Mucosa of descending colon (tissue), 3 donors: ENCODE measurements at regions not wholly inside any gene's neighbourhood (a gene's known extent, or its start where the extent isn't known, plus 50 kb on each side); places are given as distances from the start of the nearest gene placed in this dataset.

Experiments
- ATAC-seq: fragments of 200-7000 bp; cut with Tn5 transposase; one replicate; pipeline ENCODE4 v1.9.1; 2020; ENCODE audit warnings: mild to moderate bottlenecking, moderate library complexity
- DNase-seq, 3 donors: peaks; one replicate each; pipeline ENCODE4 v3.0.0-alpha.2; 2020
- H3K36me3 ChIP-seq: fragments of 200-600 bp; one replicate; pipeline ENCODE4 v1.8.0; 2021; ENCODE audit warnings: low read depth, mild to moderate bottlenecking
- H3K4me1 ChIP-seq: fragments of 200-600 bp; one replicate; pipeline ENCODE4 v1.8.0; 2021; ENCODE audit warnings: low read depth, mild to moderate bottlenecking
- H3K4me3 ChIP-seq: fragments of 200-600 bp; one replicate; pipeline ENCODE4 v1.8.0; 2021; ENCODE audit warnings: mild to moderate bottlenecking
- H3K9me3 ChIP-seq: fragments of 200-600 bp; one replicate; pipeline ENCODE4 v1.8.0; 2021; ENCODE audit warnings: mild to moderate bottlenecking
- intact Hi-C, 2 donors: fragments of 100-400 bp; cut with DNase I in 1 of 2; cut with micrococcal nuclease in 1 of 2; formaldehyde crosslinking; loops; one replicate each; pipeline versions ENCODE4 v1.11.0 to v1.11.1; 2022; cut with DNase I, micrococcal nuclease
- TF ChIP-seq, protein P1 (sequence below): fragments of 200-600 bp; IDR thresholded peaks from one replicate; pipeline ENCODE4 v1.8.0; 2022; ENCODE audit warnings: antibody characterized with exemption, mild to moderate bottlenecking
- donor health status: DM: no; HTN: no; CAD: no; lungs with moderate emphysema.
- donor health status: DM: no; HTN: no; CAD: no.
- donor health status: DM: no; HTN: yes; CAD: no.

DNA sequence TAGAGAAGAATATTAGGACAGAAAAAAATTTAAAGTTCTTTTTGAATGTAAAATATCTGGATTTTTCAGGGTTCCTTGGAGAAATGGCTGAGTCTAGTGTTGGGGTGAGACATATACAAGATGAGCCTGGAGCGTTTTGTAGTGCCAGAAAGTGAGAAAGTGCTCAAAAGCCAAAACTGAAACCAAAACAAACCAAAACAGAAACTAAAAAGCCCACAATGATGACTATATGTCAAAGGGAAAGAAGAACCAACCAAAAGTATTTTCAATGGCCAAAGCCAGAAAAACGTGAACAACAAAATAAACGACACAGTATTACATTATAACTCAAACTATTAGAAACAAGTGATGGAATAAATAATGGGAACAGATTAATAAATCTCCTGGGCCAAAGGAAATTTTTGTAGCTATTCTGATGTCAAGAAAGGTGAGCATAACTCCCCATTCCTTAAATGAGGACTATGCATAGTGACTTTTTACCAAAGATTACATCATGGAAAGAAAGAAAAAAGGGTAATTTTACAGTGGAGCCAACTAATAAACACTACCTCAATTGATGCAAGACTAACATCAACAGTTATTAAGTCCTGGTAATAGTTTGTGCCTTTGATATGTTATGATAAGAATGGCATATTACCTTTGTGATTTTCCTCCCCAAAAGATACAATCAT lies 1137.6 kb downstream of the C4orf33 start:
- Histone ChIP-seq H3K9me3 (no peaks in the 10 kb centered on the region), H3K36me3 (no peaks in the 10 kb centered on the region), H3K4me1 (no peaks in the 10 kb centered on the region), H3K4me3 (no peak overlapping the region)
- TF ChIP-seq, protein P1, sequence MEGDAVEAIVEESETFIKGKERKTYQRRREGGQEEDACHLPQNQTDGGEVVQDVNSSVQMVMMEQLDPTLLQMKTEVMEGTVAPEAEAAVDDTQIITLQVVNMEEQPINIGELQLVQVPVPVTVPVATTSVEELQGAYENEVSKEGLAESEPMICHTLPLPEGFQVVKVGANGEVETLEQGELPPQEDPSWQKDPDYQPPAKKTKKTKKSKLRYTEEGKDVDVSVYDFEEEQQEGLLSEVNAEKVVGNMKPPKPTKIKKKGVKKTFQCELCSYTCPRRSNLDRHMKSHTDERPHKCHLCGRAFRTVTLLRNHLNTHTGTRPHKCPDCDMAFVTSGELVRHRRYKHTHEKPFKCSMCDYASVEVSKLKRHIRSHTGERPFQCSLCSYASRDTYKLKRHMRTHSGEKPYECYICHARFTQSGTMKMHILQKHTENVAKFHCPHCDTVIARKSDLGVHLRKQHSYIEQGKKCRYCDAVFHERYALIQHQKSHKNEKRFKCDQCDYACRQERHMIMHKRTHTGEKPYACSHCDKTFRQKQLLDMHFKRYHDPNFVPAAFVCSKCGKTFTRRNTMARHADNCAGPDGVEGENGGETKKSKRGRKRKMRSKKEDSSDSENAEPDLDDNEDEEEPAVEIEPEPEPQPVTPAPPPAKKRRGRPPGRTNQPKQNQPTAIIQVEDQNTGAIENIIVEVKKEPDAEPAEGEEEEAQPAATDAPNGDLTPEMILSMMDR: no peak
- DNase-seq: no peak
- intact Hi-C loops: no loop called here
- no peak for ATAC-seq

DNA sequence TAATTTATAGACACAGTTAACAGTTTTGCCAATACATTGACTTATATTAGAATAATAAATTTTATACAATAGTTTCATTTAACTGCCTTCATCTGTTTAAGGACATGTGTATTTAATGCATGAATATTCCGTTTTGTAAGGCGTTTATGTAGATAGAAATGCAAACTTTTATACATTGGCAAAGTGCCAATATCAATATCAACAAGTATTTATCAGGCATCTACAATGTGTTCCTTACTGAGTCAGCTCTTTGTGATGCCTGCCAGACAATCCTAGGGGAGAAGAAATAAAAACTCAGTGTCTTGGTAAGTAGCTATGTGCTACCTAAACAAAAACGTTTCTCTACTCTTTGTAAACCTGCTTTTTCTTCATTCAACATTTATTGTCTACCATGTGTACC lies 1142.2 kb downstream of the C4orf33 start:
- Histone ChIP-seq H3K4me3 (no peak overlapping the region), H3K36me3 (no peaks in the 10 kb centered on the region), H3K9me3 (no peaks in the 10 kb centered on the region), H3K4me1 (no peaks in the 10 kb centered on the region)
- intact Hi-C loops: no loop called here
- DNase-seq: no peak
- ATAC-seq: no peak
- TF ChIP-seq, protein P1: no peak

DNA sequence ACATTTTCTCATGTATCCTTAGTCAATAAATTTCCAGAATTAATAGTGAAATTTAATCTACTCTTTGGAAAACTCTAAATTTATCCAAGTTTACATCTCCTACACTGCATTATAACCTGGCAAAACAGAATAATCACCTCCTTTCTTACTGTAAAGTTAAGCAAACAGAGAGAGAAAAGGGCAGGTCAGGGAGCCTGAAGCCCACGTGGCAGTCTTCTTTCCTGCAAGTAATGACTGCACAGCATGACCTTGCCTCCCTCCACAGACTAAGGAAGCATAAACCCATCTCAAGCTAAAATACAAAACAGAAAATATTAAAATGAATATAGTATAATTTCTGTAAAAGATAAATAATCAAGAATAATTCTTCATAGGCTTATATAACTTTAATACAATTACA lies 1153.0 kb downstream of the C4orf33 start:
- Histone ChIP-seq H3K9me3 (no peaks in the 10 kb centered on the region), H3K36me3 (no peaks in the 10 kb centered on the region), H3K4me1 (no peaks in the 10 kb centered on the region), H3K4me3 (no peak overlapping the region)
- DNase-seq: no peak
- intact Hi-C loops: no loop called here
- TF ChIP-seq, protein P1: no peak
- no peak for ATAC-seq

DNA sequence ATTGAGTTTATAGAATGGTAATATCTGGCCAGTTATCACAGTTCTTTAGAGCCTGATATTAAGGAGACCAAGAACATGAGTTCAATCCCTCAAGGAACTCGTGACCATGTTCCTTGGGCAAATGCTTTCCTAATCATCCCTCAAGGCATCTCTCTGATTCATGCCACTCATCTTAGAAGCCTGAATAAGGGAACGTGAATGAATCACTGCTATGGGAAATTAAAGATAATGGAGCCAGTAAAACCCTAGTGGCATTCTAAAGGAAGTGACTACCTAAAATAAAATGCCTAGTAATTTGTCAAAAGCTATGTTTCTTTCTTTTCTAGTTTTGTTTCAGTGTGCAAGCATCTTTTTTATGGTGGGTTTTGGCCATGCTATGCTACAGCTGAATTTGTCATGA lies 1161.3 kb downstream of the C4orf33 start:
- DNase-seq (no peak), ATAC-seq (no peak)
- Histone ChIP-seq H3K36me3 (no peaks in the 10 kb centered on the region), H3K9me3 (no peaks in the 10 kb centered on the region), H3K4me3 (no peak overlapping the region), H3K4me1 (no peaks in the 10 kb centered on the region)
- intact Hi-C loops: no loop called here
- TF ChIP-seq, protein P1: no peak

DNA sequence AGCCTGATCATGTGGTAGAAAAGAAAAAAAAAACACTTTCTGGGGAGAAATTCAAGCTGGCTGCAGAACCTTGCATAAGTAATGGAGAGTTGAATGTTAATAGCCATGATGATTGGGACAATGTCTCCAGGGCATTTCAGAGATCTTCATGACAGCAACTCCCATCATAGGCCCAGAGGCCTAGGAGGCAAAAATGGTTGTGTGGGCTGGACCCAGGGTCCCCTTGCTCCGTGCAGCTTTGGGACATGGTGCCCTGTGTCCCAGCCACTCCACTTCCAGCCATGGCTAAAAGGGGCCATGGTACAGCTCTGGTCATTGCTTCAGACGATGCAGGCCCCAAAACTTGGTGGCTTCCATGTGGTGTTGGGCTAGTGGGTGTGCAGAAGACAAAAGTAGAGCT lies 1170.9 kb downstream of the C4orf33 start:
- ATAC-seq (no peak), DNase-seq (no peak)
- Histone ChIP-seq H3K36me3 (no peaks in the 10 kb centered on the region), H3K4me3 (no peak overlapping the region), H3K9me3 (no peaks in the 10 kb centered on the region), H3K4me1 (no peaks in the 10 kb centered on the region)
- TF ChIP-seq, protein P1: no peak
- intact Hi-C loops: no loop called here

DNA sequence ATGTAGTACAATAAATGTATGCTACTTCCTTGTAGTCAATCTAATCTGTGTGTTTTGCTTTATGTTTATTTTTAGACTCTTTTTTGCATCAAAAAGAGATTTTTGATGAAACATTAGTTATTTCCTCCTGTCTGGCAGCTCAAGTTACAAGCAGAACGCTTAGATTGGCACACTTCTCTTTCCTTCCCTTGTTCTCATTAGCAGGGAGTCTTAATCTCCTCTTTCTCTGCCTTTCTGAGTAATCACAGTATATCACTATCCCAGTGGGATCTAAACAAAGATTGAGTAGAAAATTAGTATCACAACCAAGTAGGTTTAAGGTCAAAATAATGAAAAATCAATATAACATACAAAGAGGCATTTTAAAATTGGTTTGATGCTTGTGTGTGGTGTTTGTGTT lies 1192.6 kb downstream of the C4orf33 start:
- Histone ChIP-seq H3K9me3 (no peaks in the 10 kb centered on the region), H3K4me1 (no peaks in the 10 kb centered on the region), H3K36me3 (no peaks in the 10 kb centered on the region), H3K4me3 (no peak overlapping the region)
- ATAC-seq: no peak
- intact Hi-C loops: no loop called here
- DNase-seq: no peak
- TF ChIP-seq, protein P1: no peak
